Fibroblast of lung (primary cell): ENCODE measurements at regions not wholly inside any gene's neighbourhood (a gene's known extent, or its start where the extent isn't known, plus 50 kb on each side); places are given as distances from the start of the nearest gene placed in this dataset.
A peak's percentile ranks its signal among the peaks of the same experiment; 100 is the strongest.

Source experiments
- DNase-seq, 2 donors: peaks; one replicate each; pipeline versions ENCODE4 v3.0.0 to v3.0.0-alpha.2; 2010; ENCODE audit warnings: low read depth in 2 of 2
- H2AFZ ChIP-seq: 2 replicates; pipeline ENCODE4 v1.5.1; 2012; ENCODE audit warnings: low read length, control low read depth, inconsistent platforms
- H3K27ac ChIP-seq: 2 replicates; pipeline ENCODE4 v1.5.1; 2011; ENCODE audit warnings: low read length, control low read depth; ENCODE audit not compliant: insufficient read depth
- H3K27me3 ChIP-seq: 2 replicates; pipeline ENCODE4 v1.5.1; 2011; ENCODE audit warnings: mild to moderate bottlenecking, low read length; ENCODE audit not compliant: control insufficient read depth, insufficient read depth
- H3K36me3 ChIP-seq: 2 replicates; pipeline ENCODE4 v1.5.1; 2011; ENCODE audit warnings: low read length; ENCODE audit not compliant: control insufficient read depth, insufficient read depth
- H3K4me1 ChIP-seq: 2 replicates; pipeline ENCODE4 v1.5.1; 2011; ENCODE audit warnings: low read length; ENCODE audit not compliant: control insufficient read depth, insufficient read depth; ENCODE audit errors: extremely low read depth
- H3K4me2 ChIP-seq: 2 replicates; pipeline ENCODE4 v1.5.1; 2011; ENCODE audit warnings: low read length, control low read depth; ENCODE audit not compliant: insufficient read depth; ENCODE audit errors: extremely low read depth
- H3K4me3 ChIP-seq, 4 experiments: fragments of 200-600 bp in 1 of 4; sonication (generic) in 1 of 4; replicated peaks in 1 of 4; 2 replicates each; pipeline ENCODE4 v1.5.1; 2011 to 2016; ENCODE audit warnings: low read length in 4 of 4, low read depth in 3 of 4, mild to moderate bottlenecking in 3 of 4, control low read depth in 2 of 4, inconsistent platforms in 1 of 4, mixed read lengths in 1 of 4; ENCODE audit not compliant: insufficient read depth in 1 of 4; ENCODE audit errors: control extremely low read depth in 1 of 4
- H3K79me2 ChIP-seq: 2 replicates; pipeline ENCODE4 v1.5.1; 2012; ENCODE audit warnings: mild to moderate bottlenecking, low read length, inconsistent platforms; ENCODE audit not compliant: control insufficient read depth, insufficient read depth
- H3K9ac ChIP-seq: 2 replicates; pipeline ENCODE4 v1.5.1; 2011; ENCODE audit warnings: mild to moderate bottlenecking, low read length, control low read depth; ENCODE audit not compliant: insufficient read depth
- H3K9me3 ChIP-seq: 2 replicates; pipeline ENCODE4 v1.5.1; 2012; ENCODE audit warnings: low read depth, low read length; ENCODE audit not compliant: control insufficient read depth, insufficient read depth
- H4K20me1 ChIP-seq: 2 replicates; pipeline ENCODE4 v1.5.1; 2011; ENCODE audit warnings: low read length; ENCODE audit not compliant: control insufficient read depth, insufficient read depth; ENCODE audit errors: extremely low read depth
- CTCF ChIP-seq, 2 donors: IDR thresholded peaks in 1 of 2; conservative IDR thresholded peaks in 1 of 2; 1 replicate in 1 of 2; 2 replicates in 1 of 2; pipeline ENCODE4 v1.5.1; 2011 to 2012; ENCODE audit warnings: low read length in 2 of 2, control low read depth in 1 of 2, inconsistent platforms in 1 of 2, low read depth in 1 of 2, mild to moderate bottlenecking in 1 of 2
- EZH2 ChIP-seq: IDR thresholded peaks from 2 replicates; pipeline ENCODE4 v1.5.1; 2012; ENCODE audit warnings: low read length, control low read depth, mild to moderate bottlenecking; ENCODE audit errors: missing control alignments

- Histone ChIP-seq H3K4me3 (no peak overlapping the region), H3K4me2 (no peak overlapping the region), H3K79me2 (no peaks in the 10 kb centered on the region), H3K27ac (no peak overlapping the region), H3K36me3 (no peaks in the 10 kb centered on the region), H3K4me1 (no peaks in the 10 kb centered on the region), H3K9ac (no peak overlapping the region), H4K20me1 (no peaks in the 10 kb centered on the region), H3K27me3 (no peaks in the 10 kb centered on the region), H2AFZ (no peak overlapping the region), H3K9me3 (no peaks in the 10 kb centered on the region)
- TF ChIP-seq EZH2 (no peak), CTCF (conservative IDR thresholded peaks at IDR 0.05 in 1 of 2, IDR thresholded peaks at IDR 0.05 in 1 of 2; ENCODE audit: low read depth in 1 of 2, low read length in 2 of 2) (no peak)
- DNase-seq: no peak
Measured at GRCh38 chr3:17833786-17834559, 91.5 kb upstream of the TBC1D5 start.

GRCh38 chr3:17832016-17832415 is 89.6 kb upstream of the TBC1D5 start:
- Histone ChIP-seq H2AFZ (no peak overlapping the region), H3K4me3 (no peak overlapping the region), H3K4me2 (no peak overlapping the region), H3K27ac (no peak overlapping the region), H3K36me3 (no peaks in the 10 kb centered on the region), H3K9me3 (no peaks in the 10 kb centered on the region), H4K20me1 (no peaks in the 10 kb centered on the region), H3K4me1 (no peaks in the 10 kb centered on the region), H3K79me2 (no peaks in the 10 kb centered on the region), H3K27me3 (no peaks in the 10 kb centered on the region), H3K9ac (no peak overlapping the region)
- DNase-seq: no peak
- TF ChIP-seq EZH2: no peak
- no peak for TF ChIP-seq CTCF (conservative IDR thresholded peaks at IDR 0.05 in 1 of 2, IDR thresholded peaks at IDR 0.05 in 1 of 2; ENCODE audit: low read depth in 1 of 2, low read length in 2 of 2)

- no peak overlapping the region for H3K4me3 ChIP-seq
- no peaks in the 10 kb centered on the region for H3K36me3 ChIP-seq
- H4K20me1 ChIP-seq: no peaks in the 10 kb centered on the region
- no peaks in the 10 kb centered on the region for H3K9me3 ChIP-seq
- no peak overlapping the region for H2AFZ ChIP-seq
- no peaks in the 10 kb centered on the region for H3K27me3 ChIP-seq
- no peak overlapping the region for H3K9ac ChIP-seq
- no peak overlapping the region for H3K27ac ChIP-seq
- TF ChIP-seq EZH2 (no peak), CTCF (conservative IDR thresholded peaks at IDR 0.05 in 1 of 2, IDR thresholded peaks at IDR 0.05 in 1 of 2; ENCODE audit: low read depth in 1 of 2, low read length in 2 of 2) (no peak)
- no peaks in the 10 kb centered on the region for H3K4me1 ChIP-seq
- no peak overlapping the region for H3K4me2 ChIP-seq
- peak; percentile 10 to 19 for DNase-seq
- H3K79me2 ChIP-seq: no peaks in the 10 kb centered on the region
Measured at GRCh38 chr3:17831366-17831765, 88.9 kb upstream of the TBC1D5 start.
